ENCODE measurements at regions not wholly inside any gene's neighbourhood (a gene's known extent, or its start where the extent isn't known, plus 50 kb on each side); places are given as distances from the start of the nearest gene placed in this dataset.

DNA sequence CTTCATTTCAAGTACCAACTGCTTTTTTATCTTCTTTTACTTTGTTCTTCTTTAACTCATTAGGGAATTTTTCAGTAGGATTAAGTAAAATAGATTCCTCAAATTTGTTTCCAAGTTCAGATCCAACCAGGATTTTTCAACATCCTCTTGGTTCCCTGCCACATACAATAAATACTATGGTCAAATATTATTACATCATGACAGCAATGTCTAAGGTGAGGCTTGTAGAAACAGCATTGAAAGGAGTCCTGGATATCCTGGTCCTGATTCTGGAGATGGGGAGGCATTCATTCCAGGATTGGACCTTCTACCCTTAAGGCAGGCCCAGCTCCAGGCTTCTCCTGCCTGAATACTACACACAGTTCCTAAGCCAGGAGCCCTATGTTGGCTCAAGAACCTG, 80.2 kb upstream of the F3 start:
- intact Hi-C loops (cut with micrococcal nuclease): no loop called here
- Mint-ChIP-seq H3K27ac (no peak overlapping the region), H3K4me3 (no peak overlapping the region), H3K27me3 (no peaks in the 10 kb centered on the region), H3K4me1 (ENCODE audit: low read depth) (no peaks in the 10 kb centered on the region), H3K9me3 (peaks cover 7% of the 10 kb centered on the region), H3K36me3 (peaks cover 3% of the 10 kb centered on the region)
- no peak for DNase-seq
- POLR2A ChIA-PET: no interaction called here
- CTCF ChIA-PET: no interaction called here

- Mint-ChIP-seq H3K4me3 (no peak overlapping the region), H3K9me3 (peaks cover 7% of the 10 kb centered on the region), H3K27me3 (no peaks in the 10 kb centered on the region), H3K27ac (no peak overlapping the region), H3K4me1 (ENCODE audit: low read depth) (no peaks in the 10 kb centered on the region), H3K36me3 (peaks cover 3% of the 10 kb centered on the region)
- POLR2A ChIA-PET: no interaction called here
- no peak for DNase-seq
- CTCF ChIA-PET: no interaction called here
- intact Hi-C loops (cut with micrococcal nuclease): no loop called here
Observed at GRCh38 chr1:94621395-94621794, 79.8 kb upstream of the F3 start.

DNA sequence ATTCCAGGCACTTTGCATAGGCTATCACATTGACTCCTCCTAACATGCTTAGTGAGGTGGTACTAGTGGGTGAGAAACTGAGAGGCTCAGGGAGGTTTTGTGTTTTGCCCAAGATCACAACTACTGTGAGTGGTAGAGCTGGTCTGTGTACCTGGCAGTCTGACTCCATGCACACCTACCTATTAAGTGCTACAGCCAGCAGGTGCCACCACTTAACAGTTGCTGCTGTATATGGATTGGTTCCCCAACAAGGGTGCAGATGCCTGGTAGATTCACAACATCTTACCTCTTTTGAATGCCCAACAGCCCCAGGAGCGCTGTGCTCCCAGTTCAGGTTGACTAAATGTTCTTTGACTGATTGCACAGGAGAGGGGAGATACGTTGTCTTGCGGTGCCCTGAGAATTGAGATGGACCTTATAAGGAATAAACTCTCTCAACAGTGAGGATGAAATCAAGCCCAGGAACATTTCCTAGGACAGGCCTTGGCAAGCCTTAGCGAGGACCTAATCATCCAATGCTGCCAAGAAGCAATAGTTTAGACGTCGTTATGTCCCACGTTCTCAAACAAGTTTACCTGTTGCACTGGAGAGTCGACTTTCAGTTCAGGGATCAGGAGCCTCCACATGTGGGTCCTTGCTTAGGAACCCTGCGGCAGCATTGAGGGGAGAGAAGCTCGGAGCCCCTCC, 78.9 kb upstream of the F3 start:
- no peak overlapping the region for H3K27ac Mint-ChIP-seq
- DNase-seq: no peak
- H3K36me3 Mint-ChIP-seq: peaks cover 3% of the 10 kb centered on the region
- POLR2A ChIA-PET: no interaction called here
- H3K27me3 Mint-ChIP-seq: no peaks in the 10 kb centered on the region
- intact Hi-C loops (cut with micrococcal nuclease): no loop called here
- CTCF ChIA-PET: no interaction called here
- H3K4me3 Mint-ChIP-seq: no peak overlapping the region
- no peaks in the 10 kb centered on the region for H3K4me1 Mint-ChIP-seq (ENCODE audit: low read depth)
- H3K9me3 Mint-ChIP-seq: peaks cover 7% of the 10 kb centered on the region

DNA sequence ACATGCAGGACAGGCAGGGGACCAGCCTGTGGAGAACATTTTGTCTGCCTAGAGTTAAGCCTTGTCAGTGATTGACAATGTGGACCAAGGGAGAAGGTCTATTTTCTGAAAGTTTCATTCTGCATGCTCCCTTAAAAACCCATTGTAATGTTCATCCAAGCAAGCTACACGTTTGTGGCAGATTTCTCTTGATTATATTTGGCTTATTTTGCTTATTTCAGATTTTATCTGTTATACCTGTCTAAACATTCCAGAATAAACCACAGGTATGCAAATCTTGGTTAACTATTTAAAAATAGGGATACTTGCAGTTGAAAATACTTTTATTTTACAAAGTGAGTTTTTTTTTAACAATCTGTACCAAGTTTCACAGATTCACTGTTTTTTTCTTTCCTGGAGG, 78.2 kb upstream of the F3 start:
- H3K36me3 Mint-ChIP-seq: peaks cover 3% of the 10 kb centered on the region
- no peaks in the 10 kb centered on the region for H3K4me1 Mint-ChIP-seq (ENCODE audit: low read depth)
- intact Hi-C loops (cut with micrococcal nuclease): no loop called here
- H3K4me3 Mint-ChIP-seq: no peak overlapping the region
- CTCF ChIA-PET: no interaction called here
- POLR2A ChIA-PET: no interaction called here
- peaks cover 7% of the 10 kb centered on the region for H3K9me3 Mint-ChIP-seq
- DNase-seq: no peak
- H3K27me3 Mint-ChIP-seq: no peaks in the 10 kb centered on the region
- no peak overlapping the region for H3K27ac Mint-ChIP-seq

DNA sequence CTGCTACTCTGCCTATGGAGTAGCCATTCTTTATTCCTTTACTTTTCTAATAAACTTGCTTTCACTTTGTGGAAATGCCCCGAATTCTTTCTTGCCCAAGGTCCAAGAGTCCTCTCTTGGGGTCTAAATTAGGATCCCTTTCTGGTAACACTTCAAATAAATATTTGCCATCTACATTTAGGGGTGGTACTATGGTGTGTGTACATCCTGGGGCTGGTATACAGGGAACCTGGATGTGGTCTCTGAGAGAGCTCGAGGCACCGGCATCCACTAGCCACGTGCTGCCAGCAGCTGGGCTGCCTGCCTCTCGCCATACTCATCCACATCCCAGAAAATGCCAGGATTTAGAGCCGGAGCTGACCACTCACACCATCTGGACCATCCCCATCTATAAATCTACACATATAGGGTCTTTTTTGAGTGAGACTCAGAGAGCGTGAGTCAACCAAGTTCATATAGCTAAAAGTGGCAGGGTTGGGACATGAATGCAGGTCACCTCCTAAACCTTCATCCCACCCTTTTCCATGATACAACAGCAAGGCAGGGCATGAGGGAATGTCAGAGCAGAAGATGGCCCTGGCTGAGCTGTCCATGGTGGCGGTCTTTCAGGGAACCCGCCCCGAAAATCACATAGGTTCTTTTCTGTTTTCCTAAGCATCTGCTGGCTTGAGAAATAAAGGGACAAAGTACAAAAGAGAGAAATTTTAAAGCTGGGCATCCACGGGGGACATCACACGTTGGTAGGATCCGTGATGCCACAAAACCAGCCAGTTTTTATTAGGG, 76.6 kb upstream of the F3 start:
- Mint-ChIP-seq H3K36me3 (peaks cover 3% of the 10 kb centered on the region), H3K4me1 (ENCODE audit: low read depth) (no peaks in the 10 kb centered on the region), H3K9me3 (peaks cover 7% of the 10 kb centered on the region), H3K4me3 (no peak overlapping the region), H3K27ac (no peak overlapping the region), H3K27me3 (no peaks in the 10 kb centered on the region)
- POLR2A ChIA-PET: no interaction called here
- CTCF ChIA-PET: no interaction called here
- DNase-seq: no peak
- intact Hi-C loops (cut with micrococcal nuclease): no loop called here

- peaks cover 7% of the 10 kb centered on the region for H3K9me3 Mint-ChIP-seq
- ChIA-PET CTCF (no interaction called here), POLR2A (no interaction called here)
- H3K27ac Mint-ChIP-seq: no peak overlapping the region
- no peak for DNase-seq
- H3K4me1 Mint-ChIP-seq (ENCODE audit: low read depth): no peaks in the 10 kb centered on the region
- H3K4me3 Mint-ChIP-seq: no peak overlapping the region
- intact Hi-C loops (cut with micrococcal nuclease): no loop called here
- no peaks in the 10 kb centered on the region for H3K27me3 Mint-ChIP-seq
- peaks cover 3% of the 10 kb centered on the region for H3K36me3 Mint-ChIP-seq
Observed at GRCh38 chr1:94617134-94617805, 75.7 kb upstream of the F3 start.

DNA sequence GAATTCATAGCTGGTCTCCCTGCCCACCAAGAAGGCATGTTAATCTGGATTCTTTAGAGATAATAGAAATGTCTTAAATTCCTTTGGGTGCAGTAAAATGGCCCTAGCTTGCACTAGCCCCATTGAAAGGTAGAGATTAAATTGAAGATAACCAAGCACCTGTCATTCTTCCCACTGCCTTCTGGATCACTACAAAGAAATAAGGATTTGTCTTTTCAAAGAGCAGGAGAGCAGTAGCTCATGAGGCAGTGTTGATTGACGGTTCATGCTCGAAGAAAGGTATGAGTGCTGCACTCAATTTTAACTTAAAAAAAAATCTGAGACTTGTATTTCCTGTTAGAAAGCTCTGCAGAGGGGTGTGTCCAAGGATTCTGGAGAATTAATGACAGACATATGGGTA, 74.9 kb upstream of the F3 start:
- DNase-seq: no peak
- no peak overlapping the region for H3K27ac Mint-ChIP-seq
- no peaks in the 10 kb centered on the region for H3K27me3 Mint-ChIP-seq
- H3K36me3 Mint-ChIP-seq: peaks cover 3% of the 10 kb centered on the region
- H3K9me3 Mint-ChIP-seq: peaks cover 7% of the 10 kb centered on the region
- ChIA-PET POLR2A (no interaction called here), CTCF (no interaction called here)
- intact Hi-C loops (cut with micrococcal nuclease): no loop called here
- H3K4me3 Mint-ChIP-seq: no peak overlapping the region
- H3K4me1 Mint-ChIP-seq (ENCODE audit: low read depth): no peaks in the 10 kb centered on the region

DNA sequence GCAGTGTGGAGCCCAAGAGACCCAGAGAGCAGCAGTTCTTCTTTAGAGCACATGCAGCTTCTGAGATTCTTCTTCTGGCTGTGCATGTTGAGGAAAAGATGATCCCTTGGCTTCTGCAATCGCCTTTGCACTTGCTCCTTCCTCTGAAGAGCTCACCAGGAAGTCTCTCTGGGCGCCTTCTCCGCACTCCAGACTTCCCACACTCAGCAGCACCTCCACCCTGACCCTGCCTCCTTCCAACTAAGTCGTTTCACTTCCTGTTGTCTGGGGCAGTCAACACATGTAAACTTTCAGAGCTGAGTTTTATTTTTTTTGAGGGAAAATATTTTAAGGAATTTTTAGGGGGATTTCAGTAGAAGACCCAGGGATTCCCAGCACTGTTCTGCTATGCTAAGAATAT, 73.4 kb upstream of the F3 start:
- DNase-seq: no peak
- Mint-ChIP-seq H3K36me3 (peaks cover 3% of the 10 kb centered on the region), H3K4me1 (ENCODE audit: low read depth) (no peaks in the 10 kb centered on the region), H3K27me3 (no peaks in the 10 kb centered on the region), H3K4me3 (no peak overlapping the region), H3K9me3 (peaks cover 7% of the 10 kb centered on the region), H3K27ac (no peak overlapping the region)
- CTCF ChIA-PET: no interaction called here
- POLR2A ChIA-PET: no interaction called here
- intact Hi-C loops (cut with micrococcal nuclease): no loop called here

DNA sequence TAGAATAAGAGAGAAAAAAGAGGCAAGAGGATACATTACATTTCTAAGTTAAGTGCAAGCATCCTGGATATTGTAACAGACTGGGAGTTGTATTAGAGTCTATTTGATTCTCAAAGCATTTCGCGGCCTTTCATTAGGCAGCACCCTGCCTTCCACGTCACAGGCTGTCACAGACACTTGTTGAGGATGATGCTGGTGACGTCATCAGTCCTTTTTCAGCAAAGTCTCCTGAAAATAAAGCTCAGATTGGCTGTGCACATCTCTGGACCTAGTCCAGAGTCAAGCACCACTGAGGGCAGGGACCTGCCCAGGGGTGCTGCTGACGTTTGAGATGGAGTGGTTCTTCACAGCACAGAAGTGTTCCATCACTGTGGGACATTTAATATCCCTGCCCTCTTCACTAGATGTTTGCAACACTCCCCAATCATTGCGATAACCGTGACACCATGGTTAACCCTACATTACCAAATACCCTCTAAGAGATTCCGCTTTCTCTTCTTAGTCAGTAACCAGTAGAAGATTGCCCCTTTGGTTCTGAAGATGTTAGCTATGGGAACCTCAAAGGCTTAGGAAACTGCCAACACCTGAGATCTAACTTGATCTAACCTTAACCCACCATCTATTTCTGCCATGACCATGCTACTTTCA, 72.7 kb upstream of the F3 start:
- no peak for DNase-seq
- no peak overlapping the region for H3K4me3 Mint-ChIP-seq
- peaks cover 3% of the 10 kb centered on the region for H3K36me3 Mint-ChIP-seq
- peaks cover 7% of the 10 kb centered on the region for H3K9me3 Mint-ChIP-seq
- POLR2A ChIA-PET: no interaction called here
- no peaks in the 10 kb centered on the region for H3K27me3 Mint-ChIP-seq
- intact Hi-C loops (cut with micrococcal nuclease): no loop called here
- H3K4me1 Mint-ChIP-seq (ENCODE audit: low read depth): no peaks in the 10 kb centered on the region
- H3K27ac Mint-ChIP-seq: no peak overlapping the region
- CTCF ChIA-PET: no interaction called here

GRCh38 chr1:94612525-94613204, 71.1 kb upstream of the F3 start:
- Mint-ChIP-seq H3K27me3 (no peaks in the 10 kb centered on the region), H3K36me3 (no peaks in the 10 kb centered on the region), H3K4me1 (ENCODE audit: low read depth) (no peaks in the 10 kb centered on the region), H3K9me3 (no peaks in the 10 kb centered on the region), H3K27ac (no peak overlapping the region), H3K4me3 (no peak overlapping the region)
- ChIA-PET CTCF (no interaction called here), POLR2A (no interaction called here)
- no peak for DNase-seq
- intact Hi-C loops (cut with micrococcal nuclease): no loop called here

GRCh38 chr1:94611681-94612475, 70.3 kb upstream of the F3 start:
- ChIA-PET CTCF (interaction anchor here (1.1 kb wide), 1 partner anchor 11 kb away, joined by 3 read pairs; no protein-coding TSS in a partner anchor), POLR2A (no interaction called here)
- Mint-ChIP-seq H3K36me3 (no peaks in the 10 kb centered on the region), H3K27ac (no peak overlapping the region), H3K4me1 (ENCODE audit: low read depth) (no peaks in the 10 kb centered on the region), H3K27me3 (no peaks in the 10 kb centered on the region), H3K4me3 (no peak overlapping the region), H3K9me3 (no peaks in the 10 kb centered on the region)
- DNase-seq: no peak
- intact Hi-C loops (cut with micrococcal nuclease): no loop called here

- ChIA-PET POLR2A (no interaction called here), CTCF (no interaction called here)
- no peak for DNase-seq
- Mint-ChIP-seq H3K9me3 (no peaks in the 10 kb centered on the region), H3K4me1 (ENCODE audit: low read depth) (no peaks in the 10 kb centered on the region), H3K27me3 (no peaks in the 10 kb centered on the region), H3K27ac (no peak overlapping the region), H3K4me3 (no peak overlapping the region), H3K36me3 (no peaks in the 10 kb centered on the region)
- intact Hi-C loops (cut with micrococcal nuclease): no loop called here
Observed at GRCh38 chr1:94609619-94610018, 68.1 kb upstream of the F3 start.
